HepG2 (cell line): ENCODE measurements at regions not wholly inside any gene's neighbourhood (a gene's known extent, or its start where the extent isn't known, plus 50 kb on each side); places are given as distances from the start of the nearest gene placed in this dataset.

Source experiments
- CHD2 ChIP-seq: IDR thresholded peaks from 2 replicates; pipeline ENCODE4 v1.6.1; 2011; ENCODE audit warnings: low read depth, low read length, improper control_type of control experiment
- MAFG ChIP-seq: sonication (generic); formaldehyde crosslinking; IDR thresholded peaks from 2 replicates; pipeline ENCODE4 v1.5.1; 2020; ENCODE audit warnings: mild to moderate bottlenecking, missing genetic modification reagents
- NFATC3 ChIP-seq: sonication (generic); formaldehyde crosslinking; IDR thresholded peaks from 2 replicates; pipeline ENCODE4 v1.5.1; 2020; ENCODE audit warnings: mild to moderate bottlenecking, missing genetic modification reagents
- PCBP1 ChIP-seq: fragments of 200-400 bp; formaldehyde crosslinking; IDR thresholded peaks from 2 replicates; pipeline ENCODE4 v1.6.1; 2017; ENCODE audit warnings: mild to moderate bottlenecking, low read depth, low read length, borderline replicate concordance
- SOX6 ChIP-seq, 2 experiments: fragments of 450-650 bp in 1 of 2; sonication (generic) in 1 of 2; formaldehyde crosslinking in 1 of 2; IDR thresholded peaks; 2 replicates each; pipeline versions ENCODE4 v1.4.0 to v1.6.1; 2017 to 2020; ENCODE audit warnings: antibody characterized with exemption in 1 of 2, mild to moderate bottlenecking in 1 of 2, missing genetic modification reagents in 1 of 2
- ZNF704 ChIP-seq: sonication (generic); formaldehyde crosslinking; IDR thresholded peaks from 2 replicates; pipeline ENCODE4 v1.8.1; 2023; ENCODE audit warnings: mild to moderate bottlenecking, inconsistent platforms, moderate library complexity, missing genetic modification reagents, borderline replicate concordance
- TF ChIP-seq, protein P1 (sequence below): sonication (generic); formaldehyde crosslinking; IDR thresholded peaks from 2 replicates; pipeline ENCODE4 v1.5.0; 2020; ENCODE audit warnings: mild to moderate bottlenecking, missing genetic modification reagents, moderate library complexity

GRCh38 chr1:34415140-34415539 is 238.4 kb downstream of the C1orf94 start:
- TF ChIP-seq, protein P1, sequence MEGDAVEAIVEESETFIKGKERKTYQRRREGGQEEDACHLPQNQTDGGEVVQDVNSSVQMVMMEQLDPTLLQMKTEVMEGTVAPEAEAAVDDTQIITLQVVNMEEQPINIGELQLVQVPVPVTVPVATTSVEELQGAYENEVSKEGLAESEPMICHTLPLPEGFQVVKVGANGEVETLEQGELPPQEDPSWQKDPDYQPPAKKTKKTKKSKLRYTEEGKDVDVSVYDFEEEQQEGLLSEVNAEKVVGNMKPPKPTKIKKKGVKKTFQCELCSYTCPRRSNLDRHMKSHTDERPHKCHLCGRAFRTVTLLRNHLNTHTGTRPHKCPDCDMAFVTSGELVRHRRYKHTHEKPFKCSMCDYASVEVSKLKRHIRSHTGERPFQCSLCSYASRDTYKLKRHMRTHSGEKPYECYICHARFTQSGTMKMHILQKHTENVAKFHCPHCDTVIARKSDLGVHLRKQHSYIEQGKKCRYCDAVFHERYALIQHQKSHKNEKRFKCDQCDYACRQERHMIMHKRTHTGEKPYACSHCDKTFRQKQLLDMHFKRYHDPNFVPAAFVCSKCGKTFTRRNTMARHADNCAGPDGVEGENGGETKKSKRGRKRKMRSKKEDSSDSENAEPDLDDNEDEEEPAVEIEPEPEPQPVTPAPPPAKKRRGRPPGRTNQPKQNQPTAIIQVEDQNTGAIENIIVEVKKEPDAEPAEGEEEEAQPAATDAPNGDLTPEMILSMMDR (CRISPR knock-in tag): no peak
- no peak for TF ChIP-seq ZNF704
- no peak for TF ChIP-seq MAFG (CRISPR knock-in tag)
- no peak for TF ChIP-seq PCBP1
- no peak for TF ChIP-seq CHD2
- no peak for TF ChIP-seq NFATC3 (CRISPR knock-in tag)
- no peak for TF ChIP-seq SOX6 (IDR thresholded peaks at IDR 0.05)
- TF ChIP-seq SOX6 (CRISPR knock-in tag; IDR thresholded peaks at IDR 0.05): no peak
